A549 (cell line): ENCODE measurements at regions not wholly inside any gene's neighbourhood (a gene's known extent, or its start where the extent isn't known, plus 50 kb on each side); places are given as distances from the start of the nearest gene placed in this dataset.

Experiments
- ATAC-seq, 2 experiments: fragments of 200-7000 bp in 1 of 2; fragments of >200 bp in 1 of 2; cut with Nextera tagmentation in 1 of 2; cut with Tn5 transposase in 1 of 2; 3 replicates each; pipeline versions ENCODE4 v1.8.0 to v1.9.1; 2018 to 2020; ENCODE audit warnings: mild to moderate bottlenecking in 1 of 2, moderate library complexity in 1 of 2
- CTCF ChIA-PET: fragments of 300-600 bp; sonication (Branson Sonifier 250); formaldehyde crosslinking; extraction: SDS; loops from one replicate; lab custom pipeline; 2021; ENCODE audit warnings: antibody characterized with exemption, inconsistent platforms; lab: Yijun Ruan, JAX
- POLR2A ChIA-PET: fragments of 350-600 bp; formaldehyde crosslinking; extraction: SDS; loops from one replicate; lab custom pipeline; 2021; ENCODE audit warnings: antibody characterized with exemption, inconsistent platforms; lab: Yijun Ruan, JAX
- DNase-seq, 2 experiments: peaks; one replicate each; pipeline versions ENCODE4 v3.0.0 to v3.0.0-alpha.2; 2011 to 2016; ENCODE audit warnings: low read depth in 1 of 2, low spot score in 1 of 2
- FAIRE-seq: peaks from 2 replicates; lab custom pipeline; 2011; peaks lifted over from hg19 to GRCh38; lab: Jason Lieb, UNC
- H3K27ac ChIP-seq, 2 experiments: fragments of >200 bp; sonication (Bioruptor Twin); formaldehyde crosslinking; 3 replicates each; pipeline ENCODE4 v1.5.1; 2016 to 2017
- H3K4me1 ChIP-seq: fragments of >200 bp; sonication (Bioruptor Twin); formaldehyde crosslinking; 3 replicates; pipeline ENCODE4 v1.6.1; 2016
- H3K4me2 ChIP-seq: fragments of >200 bp; sonication (Bioruptor Twin); formaldehyde crosslinking; 3 replicates; pipeline ENCODE4 v1.6.1; 2016
- H3K4me3 ChIP-seq: fragments of >200 bp; sonication (Bioruptor Twin); formaldehyde crosslinking; 3 replicates; pipeline ENCODE4 v1.5.1; 2016
- H3K9me3 ChIP-seq: fragments of >200 bp; sonication (Bioruptor Twin); formaldehyde crosslinking; 3 replicates; pipeline ENCODE4 v1.6.1; 2016
- BCL3 ChIP-seq: fragments of >200 bp; sonication (Bioruptor Twin); formaldehyde crosslinking; IDR thresholded peaks from 3 replicates; pipeline ENCODE4 v1.6.1; 2016
- CBX2 ChIP-seq: fragments of 200-600 bp; sonication (generic); IDR thresholded peaks from 2 replicates; pipeline ENCODE4 v1.6.1; 2016; ENCODE audit warnings: low read depth, mild to moderate bottlenecking, borderline replicate concordance
- CHD2 ChIP-seq: fragments of 150-350 bp; IDR thresholded peaks from 2 replicates; pipeline ENCODE4 v1.6.1; 2014; ENCODE audit warnings: low read length; ENCODE audit not compliant: partially characterized antibody
- E2F6 ChIP-seq: IDR thresholded peaks from 2 replicates; pipeline ENCODE4 v1.6.1; 2012; ENCODE audit warnings: low read depth, borderline replicate concordance
- ELK1 ChIP-seq: fragments of 150-350 bp; IDR thresholded peaks from 2 replicates; pipeline ENCODE4 v1.6.1; 2014; ENCODE audit warnings: low read depth, mild to moderate bottlenecking, low read length
- FOSB ChIP-seq: fragments of 250-450 bp; sonication (Bioruptor Pico); IDR thresholded peaks from 2 replicates; pipeline ENCODE4 v1.5.0; 2020; ENCODE audit warnings: mild to moderate bottlenecking, moderate library complexity
- FOSL2 ChIP-seq, 2 experiments: fragments of 450-650 bp in 1 of 2; fragments of >200 bp in 1 of 2; sonication (Bioruptor Twin) in 1 of 2; formaldehyde crosslinking; IDR thresholded peaks; 2 replicates each; pipeline versions ENCODE4 v1.5.0 to v1.6.1; 2016 to 2020; ENCODE audit warnings: mild to moderate bottlenecking in 1 of 2, moderate library complexity in 1 of 2
- HDAC2 ChIP-seq: fragments of 200-600 bp; sonication (generic); IDR thresholded peaks from 2 replicates; pipeline ENCODE4 v1.6.1; 2016
- HEYL ChIP-seq: fragments of 250-450 bp; sonication (Bioruptor Pico); IDR thresholded peaks from 2 replicates; pipeline ENCODE4 v1.8.0; 2021; ENCODE audit warnings: mild to moderate bottlenecking, moderate library complexity
- HOXA7 ChIP-seq: fragments of 250-450 bp; sonication (Bioruptor Pico); IDR thresholded peaks from 2 replicates; pipeline ENCODE4 v1.5.0; 2020; ENCODE audit warnings: mild to moderate bottlenecking, moderate library complexity
- HOXB5 ChIP-seq: fragments of 250-450 bp; sonication (Bioruptor Pico); IDR thresholded peaks from 2 replicates; pipeline ENCODE4 v1.5.0; 2020; ENCODE audit warnings: mild to moderate bottlenecking, moderate library complexity
- JUN ChIP-seq, 2 experiments: fragments of >200 bp; sonication (Bioruptor Twin); formaldehyde crosslinking; IDR thresholded peaks; 2 replicates in 1 of 2; 3 replicates in 1 of 2; pipeline ENCODE4 v1.6.1; 2016 to 2017
- KDM5A ChIP-seq: fragments of 200-600 bp; sonication (generic); IDR thresholded peaks from 2 replicates; pipeline ENCODE4 v1.6.1; 2016; ENCODE audit warnings: antibody characterized with exemption, mild to moderate bottlenecking
- NFE2L2 ChIP-seq: fragments of 150-350 bp; conservative IDR thresholded peaks from 2 replicates; pipeline ENCODE4 v1.6.1; 2014; ENCODE audit warnings: low read length
- NPAS2 ChIP-seq: fragments of 250-450 bp; sonication (Bioruptor Pico); IDR thresholded peaks from 2 replicates; pipeline ENCODE4 v1.8.0; 2022; ENCODE audit warnings: mild to moderate bottlenecking, moderate library complexity, borderline replicate concordance
- PHF8 ChIP-seq: fragments of 200-600 bp; sonication (generic); IDR thresholded peaks from 2 replicates; pipeline ENCODE4 v1.6.1; 2016; ENCODE audit warnings: low read depth, mild to moderate bottlenecking, antibody characterized with exemption, moderate library complexity, borderline replicate concordance
- RCOR1 ChIP-seq: fragments of 150-350 bp; IDR thresholded peaks from 2 replicates; pipeline ENCODE4 v1.6.1; 2014; ENCODE audit warnings: antibody characterized with exemption, low read length, low read depth
- RNF2 ChIP-seq: fragments of 200-600 bp; sonication (generic); IDR thresholded peaks from 2 replicates; pipeline ENCODE4 v1.6.1; 2016; ENCODE audit warnings: low read depth, mild to moderate bottlenecking, antibody characterized with exemption, moderate library complexity, borderline replicate concordance
- ZC3H11A ChIP-seq: fragments of 450-650 bp; IDR thresholded peaks from 2 replicates; pipeline ENCODE4 v1.6.1; 2014; ENCODE audit warnings: antibody characterized with exemption, mild to moderate bottlenecking
- ZFP36 ChIP-seq: fragments of 450-650 bp; IDR thresholded peaks from 2 replicates; pipeline ENCODE4 v1.6.1; 2014; ENCODE audit warnings: borderline replicate concordance; ENCODE audit not compliant: partially characterized antibody
- whole genome bisulfite sequencing: methylation state at CpG from one replicate; pipeline ENCODE4 v1.1.6; 2017; ENCODE audit errors: missing lambda C conversion rate; 5-methylcytosine and 5-hydroxymethylcytosine counted together

GRCh38 chr3:14277557-14277956, 98.9 kb downstream of the LSM3 start:
- ChIA-PET CTCF (interaction anchor here (0.7 to 2.4 kb wide), 6 partner anchors 8 to 190 kb away, joined by 3 to 9 read pairs (median 4); no protein-coding TSS in a partner anchor), POLR2A (no interaction called here)
- Histone ChIP-seq H3K4me2 (no peak overlapping the region), H3K4me1 (peaks cover 15% of the 10 kb centered on the region), H3K4me3 (no peak overlapping the region), H3K9me3 (no peaks in the 10 kb centered on the region), H3K27ac (no peak overlapping the region)
- ATAC-seq (no peak), DNase-seq (no peak), FAIRE-seq (no peak)
- 82% methylated on average over 5 of the region's 5 CpGs for WGBS
- no peak for TF ChIP-seq E2F6
- TF ChIP-seq NPAS2: no peak
- no peak for TF ChIP-seq RNF2
- no peak for TF ChIP-seq HEYL (CRISPR knock-in tag)
- TF ChIP-seq RCOR1: no peak
- TF ChIP-seq ZFP36: no peak
- no peak for TF ChIP-seq HDAC2
- TF ChIP-seq PHF8: no peak
- no peak for TF ChIP-seq ELK1

- ChIA-PET POLR2A (no interaction called here), CTCF (interaction anchor here (1.0 to 2.5 kb wide), 5 partner anchors 11 to 230 kb away, joined by 4 to 9 read pairs (median 6); no protein-coding TSS in a partner anchor)
- ATAC-seq: peak in 1 of 2 experiments; percentile 11; a peak in 1 of 6 replicates
- Histone ChIP-seq H3K9me3 (no peaks in the 10 kb centered on the region), H3K27ac (peak overlapping the region in 1 of 2 experiments; percentile 53; a peak in 3 of 6 replicates), H3K4me1 (peaks cover 15% of the 10 kb centered on the region), H3K4me2 (no peak overlapping the region), H3K4me3 (no peak overlapping the region)
- TF ChIP-seq HOXB5 (CRISPR knock-in tag) (no peak), CHD2 (no peak), FOSB (CRISPR knock-in tag) (no peak), ZC3H11A (no peak), NFE2L2 (no peak), FOSL2 (IDR thresholded peaks at IDR 0.05) (no peak), FOSL2 (CRISPR knock-in tag; IDR thresholded peaks at IDR 0.05) (no peak), KDM5A (no peak), BCL3 (no peak), JUN (IDR thresholded peaks at IDR 0.05) (no peak), CBX2 (no peak), HOXA7 (CRISPR knock-in tag) (no peak)
- 94% methylated on average over 7 of the region's 7 CpGs for WGBS
- DNase-seq: no peak
- no peak for FAIRE-seq
These were observed 99.7 kb downstream of the LSM3 start for GRCh38 chr3:14278265-14278798.
